DND-41 (cell line): ENCODE measurements at regions not wholly inside any gene's neighbourhood (a gene's known extent, or its start where the extent isn't known, plus 50 kb on each side); places are given as distances from the start of the nearest gene placed in this dataset.
A peak's percentile ranks its signal among the peaks of the same experiment; 100 is the strongest.

ENCODE experiments used
- ATAC-seq: fragments of 200-7000 bp; cut with Tn5 transposase; 3 replicates; pipeline ENCODE4 v1.9.1; 2021; ENCODE audit warnings: low read depth; ENCODE audit not compliant: insufficient read depth
- DNase-seq: peaks from one replicate; pipeline ENCODE4 v3.0.0-alpha.2; 2020
- H2AFZ ChIP-seq: 2 replicates; pipeline ENCODE4 v1.6.0; 2012; ENCODE audit warnings: low read depth, low read length
- H3K27ac ChIP-seq: 2 replicates; pipeline ENCODE4 v1.5.1; 2012; ENCODE audit warnings: low read length, inconsistent platforms
- H3K27me3 ChIP-seq: fragments of 200-600 bp; sonication (generic); 2 replicates; pipeline ENCODE4 v1.6.0; 2012; ENCODE audit warnings: low read length, mild to moderate bottlenecking, inconsistent platforms; ENCODE audit not compliant: insufficient read depth, poor library complexity
- H3K36me3 ChIP-seq: 2 replicates; pipeline ENCODE4 v1.5.1; 2012; ENCODE audit warnings: low read length, inconsistent platforms; ENCODE audit not compliant: insufficient read depth
- H3K4me1 ChIP-seq: 2 replicates; pipeline ENCODE4 v1.5.1; 2012; ENCODE audit warnings: mild to moderate bottlenecking, low read length; ENCODE audit not compliant: insufficient read depth
- H3K4me2 ChIP-seq: 2 replicates; pipeline ENCODE4 v1.6.0; 2012; ENCODE audit warnings: mild to moderate bottlenecking, moderate library complexity, low read length, inconsistent platforms; ENCODE audit not compliant: insufficient read depth
- H3K4me3 ChIP-seq, 2 experiments: fragments of 200-600 bp in 1 of 2; shearing (Covaris generic) in 1 of 2; 2 replicates each; pipeline ENCODE4 v1.5.1; 2012 to 2016; ENCODE audit warnings: inconsistent platforms in 2 of 2, low read length in 2 of 2, mild to moderate bottlenecking in 2 of 2, low read depth in 1 of 2, moderate library complexity in 1 of 2
- H3K79me2 ChIP-seq: 2 replicates; pipeline ENCODE4 v1.6.0; 2012; ENCODE audit warnings: low read length, inconsistent platforms; ENCODE audit not compliant: insufficient read depth
- H3K9ac ChIP-seq: 2 replicates; pipeline ENCODE4 v1.6.0; 2012; ENCODE audit warnings: low read depth, mild to moderate bottlenecking, inconsistent platforms, low read length, moderate library complexity
- H3K9me3 ChIP-seq: 2 replicates; pipeline ENCODE4 v1.5.1; 2012; ENCODE audit warnings: low read length, moderate library complexity, mild to moderate bottlenecking, inconsistent platforms; ENCODE audit not compliant: insufficient read depth, severe bottlenecking
- H4K20me1 ChIP-seq: 2 replicates; pipeline ENCODE4 v1.6.0; 2012; ENCODE audit warnings: low read length; ENCODE audit not compliant: insufficient read depth
- CTCF ChIP-seq: IDR thresholded peaks from 2 replicates; pipeline ENCODE4 v1.5.1; 2012; ENCODE audit warnings: borderline replicate concordance, low read length, moderate library complexity, mild to moderate bottlenecking; ENCODE audit not compliant: poor library complexity, severe bottlenecking; ENCODE audit errors: extremely low read depth
- EZH2 ChIP-seq: IDR thresholded peaks from 3 replicates; pipeline ENCODE4 v1.6.1; 2012; ENCODE audit warnings: borderline replicate concordance, low read depth, mild to moderate bottlenecking, moderate library complexity, low read length, inconsistent platforms; ENCODE audit not compliant: severe bottlenecking

GRCh38 chr2:45140675-45141074 is 131.4 kb upstream of the SIX2 start:
- no peaks in the 10 kb centered on the region for H3K9me3 ChIP-seq
- DNase-seq: no peak
- no peak for ATAC-seq
- H3K36me3 ChIP-seq: no peaks in the 10 kb centered on the region
- H4K20me1 ChIP-seq: no peaks in the 10 kb centered on the region
- H2AFZ ChIP-seq: no peak overlapping the region
- H3K27ac ChIP-seq: no peak overlapping the region
- no peaks in the 10 kb centered on the region for H3K79me2 ChIP-seq
- H3K27me3 ChIP-seq: no peaks in the 10 kb centered on the region
- TF ChIP-seq CTCF: no peak
- TF ChIP-seq EZH2: no peak
- H3K9ac ChIP-seq: no peak overlapping the region
- H3K4me1 ChIP-seq: peaks cover 12% of the 10 kb centered on the region
- no peak overlapping the region for H3K4me2 ChIP-seq
- H3K4me3 ChIP-seq: no peak overlapping the region

- peaks cover 22% of the 10 kb centered on the region for H3K4me1 ChIP-seq
- no peaks in the 10 kb centered on the region for H3K79me2 ChIP-seq
Observed at GRCh38 chr2:45138904-45139303, 129.7 kb upstream of the SIX2 start.

DNA sequence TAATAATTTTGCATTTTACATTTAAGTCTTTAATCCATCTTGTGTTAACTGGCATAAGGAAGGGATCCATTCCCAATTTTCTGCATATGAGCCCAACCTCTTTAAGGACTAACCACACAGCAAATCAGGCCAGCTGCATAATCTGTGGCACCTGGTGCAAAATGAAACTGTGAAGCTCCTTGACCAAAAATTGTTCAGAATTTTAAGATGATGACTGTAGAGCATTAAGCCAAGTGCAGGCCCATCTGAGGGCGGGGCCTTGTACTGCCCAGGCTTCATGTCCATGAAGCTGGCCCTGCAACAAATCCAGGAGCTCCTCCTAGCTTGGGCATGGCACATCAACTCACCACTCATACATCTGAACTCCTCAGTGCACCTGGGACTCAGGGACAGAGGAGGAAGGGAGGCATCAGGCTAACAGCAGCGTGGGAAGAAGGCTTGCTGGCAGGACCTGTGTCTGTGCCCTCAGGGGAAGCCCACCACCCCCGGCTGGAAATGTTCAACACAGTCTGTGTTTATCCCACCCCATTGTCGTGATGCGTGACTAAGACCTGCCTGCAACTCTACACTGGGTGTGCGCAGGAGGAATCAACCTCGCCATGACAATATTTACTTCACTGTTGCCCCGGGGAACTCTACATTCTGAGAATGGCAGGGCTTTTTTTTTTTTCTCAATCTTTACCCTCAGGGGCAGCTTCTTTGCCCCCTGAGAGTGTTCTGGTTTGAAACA is 128.9 kb upstream of the SIX2 start:
- Histone ChIP-seq H3K9ac (no peak overlapping the region), H3K27ac (peak overlapping the region; percentile 39; the same call in 1 of the 2 replicates), H3K36me3 (no peaks in the 10 kb centered on the region), H3K4me2 (no peak overlapping the region), H3K9me3 (no peaks in the 10 kb centered on the region), H3K4me1 (peaks cover 23% of the 10 kb centered on the region), H4K20me1 (no peaks in the 10 kb centered on the region), H3K27me3 (no peaks in the 10 kb centered on the region), H3K4me3 (no peak overlapping the region), H3K79me2 (no peaks in the 10 kb centered on the region), H2AFZ (no peak overlapping the region)
- DNase-seq (no peak), ATAC-seq (peak; percentile 42; the same call in 1 of the 3 replicates)
- TF ChIP-seq CTCF (no peak), EZH2 (no peak)

More at GRCh38 chr2:45138904-45139303, 129.7 kb upstream of the SIX2 start:
- no peaks in the 10 kb centered on the region for H3K36me3 ChIP-seq
- no peak overlapping the region for H2AFZ ChIP-seq
- no peaks in the 10 kb centered on the region for H4K20me1 ChIP-seq
- H3K9me3 ChIP-seq: no peaks in the 10 kb centered on the region
- no peaks in the 10 kb centered on the region for H3K27me3 ChIP-seq
- H3K4me2 ChIP-seq: no peak overlapping the region
- TF ChIP-seq CTCF: no peak
- no peak for TF ChIP-seq EZH2
- H3K9ac ChIP-seq: no peak overlapping the region
- no peak overlapping the region for H3K27ac ChIP-seq
- no peak for ATAC-seq
- H3K4me3 ChIP-seq: no peak overlapping the region
- DNase-seq: no peak
